Tibial nerve (tissue), 4 donors: ENCODE measurements at regions not wholly inside any gene's neighbourhood (a gene's known extent, or its start where the extent isn't known, plus 50 kb on each side); places are given as distances from the start of the nearest gene placed in this dataset.

ENCODE experiments used
- EP300 ChIP-seq, 2 donors: sonication (generic); formaldehyde crosslinking; IDR thresholded peaks; one replicate each; pipeline ENCODE4 v1.6.1; 2017; ENCODE audit warnings: antibody characterized with exemption in 2 of 2, mild to moderate bottlenecking in 1 of 2
- POLR2A ChIP-seq, 2 donors: fragments of 450-650 bp; IDR thresholded peaks; one replicate each; pipeline ENCODE4 v1.6.1; 2017; ENCODE audit warnings: antibody characterized with exemption in 2 of 2, mild to moderate bottlenecking in 2 of 2, moderate library complexity in 2 of 2
- TF ChIP-seq, protein P1 (sequence below), 5 experiments: fragments of 200-600 bp in 3 of 5; fragments of 450-650 bp in 2 of 5; sonication (generic) in 3 of 5; IDR thresholded peaks; one replicate each; pipeline ENCODE4 v1.5.1; 2016 to 2019; ENCODE audit warnings: antibody characterized with exemption in 5 of 5, mild to moderate bottlenecking in 3 of 5, moderate library complexity in 2 of 5

DNA sequence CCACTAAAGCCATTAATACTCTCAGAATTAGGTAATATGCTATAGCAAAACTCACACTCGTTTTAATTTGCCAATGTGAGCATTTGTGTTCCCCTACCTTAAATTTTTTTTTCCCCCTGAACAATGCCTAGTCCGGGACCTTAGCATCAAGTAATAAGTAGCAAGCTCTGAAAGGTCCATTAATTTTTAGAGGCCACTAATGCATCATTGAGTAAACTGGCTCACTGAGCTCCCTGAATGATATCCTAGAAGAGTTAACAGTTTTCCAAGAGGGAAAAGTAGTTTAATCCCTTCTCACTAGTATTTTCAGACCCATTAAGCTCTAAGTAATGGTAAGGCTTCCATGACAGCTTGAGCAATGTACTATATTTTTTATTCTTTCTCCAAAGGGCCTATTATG lies 242.2 kb downstream of the MAT2B start:
- TF ChIP-seq POLR2A (IDR thresholded peaks at IDR 0.05) (no peak), EP300 (IDR thresholded peaks at IDR 0.05) (no peak)
- TF ChIP-seq, protein P1, sequence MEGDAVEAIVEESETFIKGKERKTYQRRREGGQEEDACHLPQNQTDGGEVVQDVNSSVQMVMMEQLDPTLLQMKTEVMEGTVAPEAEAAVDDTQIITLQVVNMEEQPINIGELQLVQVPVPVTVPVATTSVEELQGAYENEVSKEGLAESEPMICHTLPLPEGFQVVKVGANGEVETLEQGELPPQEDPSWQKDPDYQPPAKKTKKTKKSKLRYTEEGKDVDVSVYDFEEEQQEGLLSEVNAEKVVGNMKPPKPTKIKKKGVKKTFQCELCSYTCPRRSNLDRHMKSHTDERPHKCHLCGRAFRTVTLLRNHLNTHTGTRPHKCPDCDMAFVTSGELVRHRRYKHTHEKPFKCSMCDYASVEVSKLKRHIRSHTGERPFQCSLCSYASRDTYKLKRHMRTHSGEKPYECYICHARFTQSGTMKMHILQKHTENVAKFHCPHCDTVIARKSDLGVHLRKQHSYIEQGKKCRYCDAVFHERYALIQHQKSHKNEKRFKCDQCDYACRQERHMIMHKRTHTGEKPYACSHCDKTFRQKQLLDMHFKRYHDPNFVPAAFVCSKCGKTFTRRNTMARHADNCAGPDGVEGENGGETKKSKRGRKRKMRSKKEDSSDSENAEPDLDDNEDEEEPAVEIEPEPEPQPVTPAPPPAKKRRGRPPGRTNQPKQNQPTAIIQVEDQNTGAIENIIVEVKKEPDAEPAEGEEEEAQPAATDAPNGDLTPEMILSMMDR (IDR thresholded peaks at IDR 0.05) = no peak
